GM18861 (cell line): ENCODE measurements at regions not wholly inside any gene's neighbourhood (a gene's known extent, or its start where the extent isn't known, plus 50 kb on each side); places are given as distances from the start of the nearest gene placed in this dataset.

Experiments
- ATAC-seq: cut with Tn5 transposase; IDR thresholded peaks from one replicate; pipeline ENCODE4 v1.9.1; 2021; ENCODE audit not compliant: unreplicated experiment

- ATAC-seq: no peak
Observed at GRCh38 chr7:128167791-128168666, 73.0 kb upstream of the LEP start.

- ATAC-seq: no peak
Observed at GRCh38 chr7:128168667-128169210, 72.3 kb upstream of the LEP start.

GRCh38 chr7:128170461-128170860 is 70.6 kb upstream of the LEP start:
- no peak for ATAC-seq

GRCh38 chr7:128171342-128171918 is 69.6 kb upstream of the LEP start:
- ATAC-seq: no peak

- ATAC-seq: no peak
Observed at GRCh38 chr7:128172151-128172550, 68.9 kb upstream of the LEP start.

GRCh38 chr7:128172963-128173362 is 68.1 kb upstream of the LEP start:
- no peak for ATAC-seq

GRCh38 chr7:128174386-128174785 is 66.7 kb upstream of the LEP start:
- ATAC-seq: no peak

GRCh38 chr7:128176696-128177095 is 64.4 kb upstream of the LEP start:
- ATAC-seq: no peak

- no peak for ATAC-seq
Observed at GRCh38 chr7:128177768-128178550, 63.1 kb upstream of the LEP start.

- peak; percentile 79 for ATAC-seq
Observed at GRCh38 chr7:128178611-128179010, 62.5 kb upstream of the LEP start.

- no peak for ATAC-seq
Observed at GRCh38 chr7:128188396-128189230, 52.5 kb upstream of the LEP start.

GRCh38 chr7:128189231-128189930 is 51.7 kb upstream of the LEP start:
- no peak for ATAC-seq

- no peak for ATAC-seq
Observed at GRCh38 chr7:128190051-128190647, 50.9 kb upstream of the LEP start.

GRCh38 chr7:128191136-128191844 is 49.8 kb upstream of the LEP start:
- no peak for ATAC-seq
